Loucy (cell line): ENCODE measurements at regions not wholly inside any gene's neighbourhood (a gene's known extent, or its start where the extent isn't known, plus 50 kb on each side); places are given as distances from the start of the nearest gene placed in this dataset.

Experiments used
- H2AFZ ChIP-seq: fragments of 200-600 bp; sonication (generic); 2 replicates; pipeline ENCODE4 v1.6.0; 2016; ENCODE audit warnings: antibody characterized with exemption, mild to moderate bottlenecking, low read length, moderate library complexity
- H3F3A ChIP-seq: fragments of 200-600 bp; 2 replicates; pipeline ENCODE4 v1.6.0; 2016; ENCODE audit warnings: antibody characterized with exemption, low read depth, mild to moderate bottlenecking
- H3K27me3 ChIP-seq: fragments of 200-600 bp; sonication (generic); 2 replicates; pipeline ENCODE4 v1.6.1; 2014; ENCODE audit warnings: low read length, mild to moderate bottlenecking; ENCODE audit not compliant: insufficient read depth, poor library complexity, severe bottlenecking
- H3K36me3 ChIP-seq: fragments of 200-600 bp; sonication (generic); 2 replicates; pipeline ENCODE4 v1.6.1; 2016; ENCODE audit warnings: low read length; ENCODE audit not compliant: insufficient read depth
- H3K4me1 ChIP-seq: fragments of 200-600 bp; sonication (generic); 2 replicates; pipeline ENCODE4 v1.5.1; 2014; ENCODE audit warnings: low read length, mild to moderate bottlenecking; ENCODE audit not compliant: insufficient read depth, poor library complexity, severe bottlenecking
- H3K4me2 ChIP-seq: fragments of 200-600 bp; sonication (generic); 2 replicates; pipeline ENCODE4 v1.6.0; 2014; ENCODE audit warnings: antibody characterized with exemption, low read length, low read depth, mild to moderate bottlenecking; ENCODE audit not compliant: poor library complexity, severe bottlenecking
- H3K4me3 ChIP-seq: fragments of 200-600 bp; sonication (generic); 2 replicates; pipeline ENCODE4 v1.5.1; 2014; ENCODE audit warnings: low read length, mild to moderate bottlenecking, mixed read lengths; ENCODE audit not compliant: poor library complexity, severe bottlenecking
- H3K79me2 ChIP-seq: fragments of 200-600 bp; sonication (generic); 2 replicates; pipeline ENCODE4 v1.6.1; 2014; ENCODE audit warnings: low read length; ENCODE audit not compliant: insufficient read depth
- H3K9ac ChIP-seq: fragments of 200-600 bp; sonication (generic); 2 replicates; pipeline ENCODE4 v1.6.0; 2014; ENCODE audit warnings: mild to moderate bottlenecking, low read depth, low read length, moderate library complexity; ENCODE audit not compliant: poor library complexity, severe bottlenecking
- H3K9me2 ChIP-seq: fragments of 200-600 bp; sonication (generic); replicated peaks from 2 replicates; pipeline ENCODE4 v1.6.1; 2016; ENCODE audit warnings: low read depth, low read length, mixed read lengths
- H3K9me3 ChIP-seq: fragments of 200-600 bp; sonication (generic); 2 replicates; pipeline ENCODE4 v1.6.1; 2014; ENCODE audit warnings: mild to moderate bottlenecking, antibody characterized with exemption, low read length, low read depth; ENCODE audit not compliant: insufficient read depth
- H4K20me1 ChIP-seq: fragments of 200-600 bp; sonication (generic); 2 replicates; pipeline ENCODE4 v1.6.0; 2014; ENCODE audit warnings: antibody characterized with exemption, low read length, mild to moderate bottlenecking; ENCODE audit not compliant: insufficient read depth, poor library complexity, severe bottlenecking
- CTCF ChIP-seq: fragments of 200-600 bp; sonication (generic); conservative IDR thresholded peaks from 2 replicates; pipeline ENCODE4 v1.5.1; 2014; ENCODE audit warnings: mild to moderate bottlenecking, antibody characterized with exemption, low read length
- EZH2phosphoT487 ChIP-seq: fragments of 200-600 bp; IDR thresholded peaks from 2 replicates; pipeline ENCODE4 v1.6.1; 2018; ENCODE audit warnings: antibody characterized with exemption, mild to moderate bottlenecking, moderate library complexity, borderline replicate concordance

GRCh38 chr13:88676016-88676415 lies 1004.8 kb downstream of the SLITRK5 start:
- H3K36me3 ChIP-seq, result no peaks in the 10 kb centered on the region
- no peaks in the 10 kb centered on the region for H3K27me3 ChIP-seq
- no peaks in the 10 kb centered on the region for H3K4me1 ChIP-seq
- H3K9me2 ChIP-seq, result no peaks in the 10 kb centered on the region
- H2AFZ ChIP-seq, result no peak overlapping the region
- H3K9ac ChIP-seq, result no peak overlapping the region
- no peaks in the 10 kb centered on the region for H3K79me2 ChIP-seq
- no peaks in the 10 kb centered on the region for H3F3A ChIP-seq
- TF ChIP-seq CTCF (no peak), EZH2phosphoT487 (no peak)
- H3K4me3 ChIP-seq, result no peak overlapping the region
- H3K4me2 ChIP-seq, result no peak overlapping the region
- H3K9me3 ChIP-seq, result no peaks in the 10 kb centered on the region
- no peaks in the 10 kb centered on the region for H4K20me1 ChIP-seq

GRCh38 chr13:88685459-88685858 lies 1014.3 kb downstream of the SLITRK5 start:
- TF ChIP-seq CTCF (no peak), EZH2phosphoT487 (no peak)
- H3K9me2 ChIP-seq, result no peaks in the 10 kb centered on the region
- no peak overlapping the region for H3K9ac ChIP-seq
- H4K20me1 ChIP-seq, result no peaks in the 10 kb centered on the region
- H3K4me1 ChIP-seq, result no peaks in the 10 kb centered on the region
- H3F3A ChIP-seq, result no peaks in the 10 kb centered on the region
- H3K4me3 ChIP-seq, result no peak overlapping the region
- no peaks in the 10 kb centered on the region for H3K9me3 ChIP-seq
- H2AFZ ChIP-seq, result no peak overlapping the region
- no peaks in the 10 kb centered on the region for H3K27me3 ChIP-seq
- H3K36me3 ChIP-seq, result no peaks in the 10 kb centered on the region
- H3K79me2 ChIP-seq, result no peaks in the 10 kb centered on the region
- no peak overlapping the region for H3K4me2 ChIP-seq

- H3K9ac ChIP-seq, result no peak overlapping the region
- H3K4me1 ChIP-seq, result no peaks in the 10 kb centered on the region
Measured at GRCh38 chr13:88701551-88701950, 1030.4 kb downstream of the SLITRK5 start.

More at GRCh38 chr13:88701551-88701950, 1030.4 kb downstream of the SLITRK5 start:
- Histone ChIP-seq H3K4me2 (no peak overlapping the region), H3K4me3 (no peak overlapping the region), H3K9me3 (no peaks in the 10 kb centered on the region), H2AFZ (no peak overlapping the region), H3K27me3 (no peaks in the 10 kb centered on the region), H3F3A (no peaks in the 10 kb centered on the region), H3K36me3 (no peaks in the 10 kb centered on the region), H3K79me2 (no peaks in the 10 kb centered on the region), H4K20me1 (no peaks in the 10 kb centered on the region), H3K9me2 (no peaks in the 10 kb centered on the region)
- TF ChIP-seq CTCF, result no peak
- no peak for TF ChIP-seq EZH2phosphoT487
